WTC11 (cell line): ENCODE measurements at regions not wholly inside any gene's neighbourhood (a gene's known extent, or its start where the extent isn't known, plus 50 kb on each side); places are given as distances from the start of the nearest gene placed in this dataset.

Experiments used
- AFF4 ChIP-seq: sonication (generic); formaldehyde crosslinking; IDR thresholded peaks from 2 replicates; pipeline ENCODE4 v1.8.1; 2023; ENCODE audit warnings: mild to moderate bottlenecking, missing genetic modification reagents, borderline replicate concordance
- CREB1 ChIP-seq: sonication (generic); formaldehyde crosslinking; IDR thresholded peaks from 2 replicates; pipeline ENCODE4 v1.8.0; 2023; ENCODE audit warnings: mild to moderate bottlenecking, missing genetic modification reagents
- ETV6 ChIP-seq: sonication (generic); formaldehyde crosslinking; IDR thresholded peaks from 2 replicates; pipeline ENCODE4 v1.8.1; 2022; ENCODE audit warnings: mild to moderate bottlenecking, missing genetic modification reagents
- FOXJ3 ChIP-seq: sonication (generic); formaldehyde crosslinking; IDR thresholded peaks from 2 replicates; pipeline ENCODE4 v1.9.0; 2021; ENCODE audit warnings: missing genetic modification reagents, mild to moderate bottlenecking, borderline replicate concordance
- FOXK1 ChIP-seq: sonication (generic); formaldehyde crosslinking; IDR thresholded peaks from 2 replicates; pipeline ENCODE4 v1.8.0; 2022; ENCODE audit warnings: mild to moderate bottlenecking, moderate library complexity, missing genetic modification reagents
- KAT7 ChIP-seq: sonication (generic); formaldehyde crosslinking; IDR thresholded peaks from 2 replicates; pipeline ENCODE4 v1.8.1; 2023; ENCODE audit warnings: missing genetic modification reagents, mild to moderate bottlenecking, borderline replicate concordance
- NFE2L1 ChIP-seq: sonication (generic); formaldehyde crosslinking; IDR thresholded peaks from 2 replicates; pipeline ENCODE4 v1.8.1; 2023; ENCODE audit warnings: missing genetic modification reagents
- SMAD4 ChIP-seq: sonication (generic); formaldehyde crosslinking; IDR thresholded peaks from 2 replicates; pipeline ENCODE4 v1.8.0; 2022; ENCODE audit warnings: mild to moderate bottlenecking, missing genetic modification reagents
- TF ChIP-seq, protein P1 (sequence below): fragments of 200-600 bp; IDR thresholded peaks from 2 replicates; pipeline ENCODE4 v1.8.0; 2022; ENCODE audit warnings: antibody characterized with exemption
- TF ChIP-seq, protein P2 (sequence below): sonication (generic); formaldehyde crosslinking; IDR thresholded peaks from 2 replicates; pipeline ENCODE4 v1.8.1; 2023; ENCODE audit warnings: mild to moderate bottlenecking, moderate library complexity, missing genetic modification reagents
- TF ChIP-seq, protein P3 (sequence below): sonication (generic); formaldehyde crosslinking; IDR thresholded peaks from 2 replicates; pipeline ENCODE4 v1.8.1; 2023; ENCODE audit warnings: mild to moderate bottlenecking, missing genetic modification reagents, moderate library complexity
- TF ChIP-seq, protein P4 (sequence below): sonication (generic); formaldehyde crosslinking; IDR thresholded peaks from 2 replicates; pipeline ENCODE4 v1.8.1; 2022; ENCODE audit warnings: low read depth, mild to moderate bottlenecking, moderate library complexity, missing genetic modification reagents, borderline replicate concordance
- TF ChIP-seq, protein P5 (sequence below): sonication (generic); formaldehyde crosslinking; IDR thresholded peaks from 2 replicates; pipeline ENCODE4 v1.8.1; 2023; ENCODE audit warnings: mild to moderate bottlenecking, missing genetic modification reagents

GRCh38 chr15:60062826-60063225 lies 58.7 kb downstream of the FOXB1 start:
- TF ChIP-seq, protein P1, sequence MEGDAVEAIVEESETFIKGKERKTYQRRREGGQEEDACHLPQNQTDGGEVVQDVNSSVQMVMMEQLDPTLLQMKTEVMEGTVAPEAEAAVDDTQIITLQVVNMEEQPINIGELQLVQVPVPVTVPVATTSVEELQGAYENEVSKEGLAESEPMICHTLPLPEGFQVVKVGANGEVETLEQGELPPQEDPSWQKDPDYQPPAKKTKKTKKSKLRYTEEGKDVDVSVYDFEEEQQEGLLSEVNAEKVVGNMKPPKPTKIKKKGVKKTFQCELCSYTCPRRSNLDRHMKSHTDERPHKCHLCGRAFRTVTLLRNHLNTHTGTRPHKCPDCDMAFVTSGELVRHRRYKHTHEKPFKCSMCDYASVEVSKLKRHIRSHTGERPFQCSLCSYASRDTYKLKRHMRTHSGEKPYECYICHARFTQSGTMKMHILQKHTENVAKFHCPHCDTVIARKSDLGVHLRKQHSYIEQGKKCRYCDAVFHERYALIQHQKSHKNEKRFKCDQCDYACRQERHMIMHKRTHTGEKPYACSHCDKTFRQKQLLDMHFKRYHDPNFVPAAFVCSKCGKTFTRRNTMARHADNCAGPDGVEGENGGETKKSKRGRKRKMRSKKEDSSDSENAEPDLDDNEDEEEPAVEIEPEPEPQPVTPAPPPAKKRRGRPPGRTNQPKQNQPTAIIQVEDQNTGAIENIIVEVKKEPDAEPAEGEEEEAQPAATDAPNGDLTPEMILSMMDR, result no peak
- TF ChIP-seq ETV6 (CRISPR knock-in tag), result no peak
- no peak for TF ChIP-seq CREB1
- no peak for TF ChIP-seq NFE2L1 (CRISPR knock-in tag)
- TF ChIP-seq, protein P2, sequence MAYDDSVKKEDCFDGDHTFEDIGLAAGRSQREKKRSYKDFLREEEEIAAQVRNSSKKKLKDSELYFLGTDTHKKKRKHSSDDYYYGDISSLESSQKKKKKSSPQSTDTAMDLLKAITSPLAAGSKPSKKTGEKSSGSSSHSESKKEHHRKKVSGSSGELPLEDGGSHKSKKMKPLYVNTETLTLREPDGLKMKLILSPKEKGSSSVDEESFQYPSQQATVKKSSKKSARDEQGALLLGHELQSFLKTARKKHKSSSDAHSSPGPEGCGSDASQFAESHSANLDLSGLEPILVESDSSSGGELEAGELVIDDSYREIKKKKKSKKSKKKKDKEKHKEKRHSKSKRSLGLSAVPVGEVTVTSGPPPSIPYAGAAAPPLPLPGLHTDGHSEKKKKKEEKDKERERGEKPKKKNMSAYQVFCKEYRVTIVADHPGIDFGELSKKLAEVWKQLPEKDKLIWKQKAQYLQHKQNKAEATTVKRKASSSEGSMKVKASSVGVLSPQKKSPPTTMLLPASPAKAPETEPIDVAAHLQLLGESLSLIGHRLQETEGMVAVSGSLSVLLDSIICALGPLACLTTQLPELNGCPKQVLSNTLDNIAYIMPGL (CRISPR knock-in tag), result no peak
- no peak for TF ChIP-seq AFF4 (CRISPR knock-in tag)
- TF ChIP-seq, protein P3, sequence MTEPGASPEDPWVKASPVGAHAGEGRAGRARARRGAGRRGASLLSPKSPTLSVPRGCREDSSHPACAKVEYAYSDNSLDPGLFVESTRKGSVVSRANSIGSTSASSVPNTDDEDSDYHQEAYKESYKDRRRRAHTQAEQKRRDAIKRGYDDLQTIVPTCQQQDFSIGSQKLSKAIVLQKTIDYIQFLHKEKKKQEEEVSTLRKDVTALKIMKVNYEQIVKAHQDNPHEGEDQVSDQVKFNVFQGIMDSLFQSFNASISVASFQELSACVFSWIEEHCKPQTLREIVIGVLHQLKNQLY, result no peak
- no peak for TF ChIP-seq FOXJ3
- TF ChIP-seq, protein P4, sequence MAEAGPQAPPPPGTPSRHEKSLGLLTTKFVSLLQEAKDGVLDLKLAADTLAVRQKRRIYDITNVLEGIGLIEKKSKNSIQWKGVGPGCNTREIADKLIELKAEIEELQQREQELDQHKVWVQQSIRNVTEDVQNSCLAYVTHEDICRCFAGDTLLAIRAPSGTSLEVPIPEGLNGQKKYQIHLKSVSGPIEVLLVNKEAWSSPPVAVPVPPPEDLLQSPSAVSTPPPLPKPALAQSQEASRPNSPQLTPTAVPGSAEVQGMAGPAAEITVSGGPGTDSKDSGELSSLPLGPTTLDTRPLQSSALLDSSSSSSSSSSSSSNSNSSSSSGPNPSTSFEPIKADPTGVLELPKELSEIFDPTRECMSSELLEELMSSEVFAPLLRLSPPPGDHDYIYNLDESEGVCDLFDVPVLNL (CRISPR knock-in tag), result no peak
- no peak for TF ChIP-seq FOXK1 (CRISPR knock-in tag)
- no peak for TF ChIP-seq KAT7 (CRISPR knock-in tag)
- TF ChIP-seq SMAD4, result no peak
- TF ChIP-seq, protein P5, sequence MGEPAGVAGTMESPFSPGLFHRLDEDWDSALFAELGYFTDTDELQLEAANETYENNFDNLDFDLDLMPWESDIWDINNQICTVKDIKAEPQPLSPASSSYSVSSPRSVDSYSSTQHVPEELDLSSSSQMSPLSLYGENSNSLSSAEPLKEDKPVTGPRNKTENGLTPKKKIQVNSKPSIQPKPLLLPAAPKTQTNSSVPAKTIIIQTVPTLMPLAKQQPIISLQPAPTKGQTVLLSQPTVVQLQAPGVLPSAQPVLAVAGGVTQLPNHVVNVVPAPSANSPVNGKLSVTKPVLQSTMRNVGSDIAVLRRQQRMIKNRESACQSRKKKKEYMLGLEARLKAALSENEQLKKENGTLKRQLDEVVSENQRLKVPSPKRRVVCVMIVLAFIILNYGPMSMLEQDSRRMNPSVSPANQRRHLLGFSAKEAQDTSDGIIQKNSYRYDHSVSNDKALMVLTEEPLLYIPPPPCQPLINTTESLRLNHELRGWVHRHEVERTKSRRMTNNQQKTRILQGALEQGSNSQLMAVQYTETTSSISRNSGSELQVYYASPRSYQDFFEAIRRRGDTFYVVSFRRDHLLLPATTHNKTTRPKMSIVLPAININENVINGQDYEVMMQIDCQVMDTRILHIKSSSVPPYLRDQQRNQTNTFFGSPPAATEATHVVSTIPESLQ (CRISPR knock-in tag), result no peak
